HG03135 (cell line): ENCODE measurements at regions not wholly inside any gene's neighbourhood (a gene's known extent, or its start where the extent isn't known, plus 50 kb on each side); places are given as distances from the start of the nearest gene placed in this dataset.
A peak's percentile ranks its signal among the peaks of the same experiment; 100 is the strongest.
"Not testable (repeated sequence)": the region's sequence is repeated elsewhere in the genome, so short reads cannot be mapped to it uniquely, and the experiment has no call there.

Experiments used
- ATAC-seq: cut with Tn5 transposase; IDR thresholded peaks from one replicate; pipeline ENCODE4 v1.9.1; 2021; ENCODE audit warnings: mild to moderate bottlenecking, moderate library complexity; ENCODE audit not compliant: unreplicated experiment

GRCh38 chr11:23429569-23429968 lies 569.3 kb upstream of the CCDC179 start:
- no peak for ATAC-seq

- ATAC-seq = no peak
Observed at GRCh38 chr11:23453522-23453921, 593.2 kb upstream of the CCDC179 start.

GRCh38 chr11:23455321-23455891 lies 595.1 kb upstream of the CCDC179 start:
- ATAC-seq = no peak

GRCh38 chr11:23457641-23458040 lies 597.4 kb upstream of the CCDC179 start:
- ATAC-seq = no peak

GRCh38 chr11:23471878-23472277 lies 611.6 kb upstream of the CCDC179 start:
- ATAC-seq = no peak

- ATAC-seq = no peak
Observed at GRCh38 chr11:23473782-23474181, 613.5 kb upstream of the CCDC179 start.

- no peak for ATAC-seq
Observed at GRCh38 chr11:23480736-23481135, 620.5 kb upstream of the CCDC179 start.

- ATAC-seq = not testable (repeated sequence)
Observed at GRCh38 chr11:23484146-23484545, 623.9 kb upstream of the CCDC179 start.

- ATAC-seq = not testable (repeated sequence)
Observed at GRCh38 chr11:23484618-23485017, 624.3 kb upstream of the CCDC179 start.

GRCh38 chr11:23490557-23491235 lies 630.4 kb upstream of the CCDC179 start:
- ATAC-seq = no peak

GRCh38 chr11:23494981-23495380 lies 634.7 kb upstream of the CCDC179 start:
- no peak for ATAC-seq

- ATAC-seq = no peak
Observed at GRCh38 chr11:23496340-23496739, 636.1 kb upstream of the CCDC179 start.

GRCh38 chr11:23497040-23497439 lies 636.8 kb upstream of the CCDC179 start:
- no peak for ATAC-seq

GRCh38 chr11:23502389-23502788 lies 642.1 kb upstream of the CCDC179 start:
- ATAC-seq = no peak

- no peak for ATAC-seq
Observed at GRCh38 chr11:23502826-23503225, 642.6 kb upstream of the CCDC179 start.

GRCh38 chr11:23509023-23509422 lies 648.7 kb upstream of the CCDC179 start:
- ATAC-seq = no peak

GRCh38 chr11:23509821-23510220 lies 649.5 kb upstream of the CCDC179 start:
- no peak for ATAC-seq

GRCh38 chr11:23519194-23519593 lies 658.9 kb upstream of the CCDC179 start:
- ATAC-seq = no peak

- ATAC-seq = no peak
Observed at GRCh38 chr11:23520226-23520960, 660.1 kb upstream of the CCDC179 start.

- ATAC-seq = no peak
Observed at GRCh38 chr11:23536907-23537306, 676.6 kb upstream of the CCDC179 start.

GRCh38 chr11:23539556-23539955 lies 679.3 kb upstream of the CCDC179 start:
- no peak for ATAC-seq

- ATAC-seq = peak; percentile 84
Observed at GRCh38 chr11:23540101-23540561, 679.9 kb upstream of the CCDC179 start.
